GM18909 (cell line): ENCODE measurements at regions not wholly inside any gene's neighbourhood (a gene's known extent, or its start where the extent isn't known, plus 50 kb on each side); places are given as distances from the start of the nearest gene placed in this dataset.

Experiments used
- ATAC-seq: cut with Tn5 transposase; IDR thresholded peaks from one replicate; pipeline ENCODE4 v1.9.1; 2021; ENCODE audit warnings: mild to moderate bottlenecking; ENCODE audit not compliant: unreplicated experiment, poor library complexity

- no peak for ATAC-seq
Measured at GRCh38 chr7:9181356-9181755, 747.9 kb downstream of the NXPH1 start.

- no peak for ATAC-seq
Measured at GRCh38 chr7:9186730-9187129, 753.3 kb downstream of the NXPH1 start.

GRCh38 chr7:9189703-9190102 is 756.3 kb downstream of the NXPH1 start:
- no peak for ATAC-seq

- ATAC-seq: no peak
Measured at GRCh38 chr7:9192969-9193368, 759.6 kb downstream of the NXPH1 start.

GRCh38 chr7:9200626-9201025 is 767.2 kb downstream of the NXPH1 start:
- ATAC-seq: no peak

GRCh38 chr7:9201928-9202327 is 768.5 kb downstream of the NXPH1 start:
- ATAC-seq: no peak

GRCh38 chr7:9204571-9204970 is 771.2 kb downstream of the NXPH1 start:
- ATAC-seq: no peak

- no peak for ATAC-seq
Measured at GRCh38 chr7:9210114-9210513, 776.7 kb downstream of the NXPH1 start.

GRCh38 chr7:9217204-9217603 is 783.8 kb downstream of the NXPH1 start:
- ATAC-seq: no peak

- no peak for ATAC-seq
Measured at GRCh38 chr7:9226500-9226899, 793.1 kb downstream of the NXPH1 start.

GRCh38 chr7:9231630-9232121 is 798.3 kb downstream of the NXPH1 start:
- no peak for ATAC-seq

GRCh38 chr7:9240001-9240400 is 806.6 kb downstream of the NXPH1 start:
- no peak for ATAC-seq

- ATAC-seq: no peak
Measured at GRCh38 chr7:9241826-9242225, 808.4 kb downstream of the NXPH1 start.

GRCh38 chr7:9242636-9243035 is 809.2 kb downstream of the NXPH1 start:
- no peak for ATAC-seq

- no peak for ATAC-seq
Measured at GRCh38 chr7:9250876-9251275, 817.5 kb downstream of the NXPH1 start.

GRCh38 chr7:9264395-9264794 is 831.0 kb downstream of the NXPH1 start:
- ATAC-seq: no peak

GRCh38 chr7:9280088-9280487 is 846.7 kb downstream of the NXPH1 start:
- no peak for ATAC-seq

- ATAC-seq: no peak
Measured at GRCh38 chr7:9283246-9283645, 849.8 kb downstream of the NXPH1 start.

- no peak for ATAC-seq
Measured at GRCh38 chr7:9302436-9302835, 869.0 kb downstream of the NXPH1 start.

GRCh38 chr7:9307131-9307530 is 873.7 kb downstream of the NXPH1 start:
- ATAC-seq: no peak

GRCh38 chr7:9324513-9324912 is 891.1 kb downstream of the NXPH1 start:
- ATAC-seq: no peak

GRCh38 chr7:9328296-9328695 is 894.9 kb downstream of the NXPH1 start:
- ATAC-seq: no peak

- no peak for ATAC-seq
Measured at GRCh38 chr7:9349625-9350024, 916.2 kb downstream of the NXPH1 start.
